MCF 10A (cell line): ENCODE measurements at regions not wholly inside any gene's neighbourhood (a gene's known extent, or its start where the extent isn't known, plus 50 kb on each side); places are given as distances from the start of the nearest gene placed in this dataset.

ENCODE experiments used
- BruUV-seq: library from RNA; stranded (reverse); fragments of 400-500 nt; replicated peaks from 2 replicates; lab custom pipeline; 2021; lab: Mats Ljungman, UMichigan
- CTCF ChIA-PET: fragments of 300-600 bp; sonication (Branson Sonifier 250); formaldehyde crosslinking; extraction: SDS; loops from one replicate; lab custom pipeline; 2021; ENCODE audit warnings: antibody characterized with exemption, inconsistent platforms; lab: Yijun Ruan, JAX
- POLR2A ChIA-PET: fragments of 300-600, 350-650 bp; sonication (Branson Sonifier 250); formaldehyde crosslinking; extraction: SDS; loops from one replicate; lab custom pipeline; 2020; ENCODE audit warnings: antibody characterized with exemption, inconsistent platforms; lab: Yijun Ruan, JAX
- DNase-seq: peaks from one replicate; pipeline ENCODE4 v3.0.0-alpha.2; 2018; ENCODE audit not compliant: unreplicated experiment
- H3K27ac Mint-ChIP-seq: one replicate; pipeline ENCODE4 v1.8.0; 2022; ENCODE audit warnings: mild to moderate bottlenecking, low read depth, mixed read lengths; ENCODE audit not compliant: unreplicated experiment
- H3K27me3 Mint-ChIP-seq: one replicate; pipeline ENCODE4 v1.8.0; 2022; ENCODE audit warnings: mixed read lengths; ENCODE audit not compliant: insufficient read depth, unreplicated experiment
- H3K36me3 Mint-ChIP-seq: one replicate; pipeline ENCODE4 v1.8.0; 2022; ENCODE audit warnings: mild to moderate bottlenecking, moderate library complexity, mixed read lengths; ENCODE audit not compliant: insufficient read depth, unreplicated experiment
- H3K4me1 Mint-ChIP-seq: one replicate; pipeline ENCODE4 v1.8.0; 2022; ENCODE audit warnings: mixed read lengths; ENCODE audit not compliant: insufficient read depth, unreplicated experiment
- H3K4me3 Mint-ChIP-seq: one replicate; pipeline ENCODE4 v1.8.0; 2022; ENCODE audit warnings: mild to moderate bottlenecking, moderate library complexity, mixed read lengths; ENCODE audit not compliant: unreplicated experiment
- H3K9me3 Mint-ChIP-seq: one replicate; pipeline ENCODE4 v1.8.0; 2022; ENCODE audit warnings: mixed read lengths; ENCODE audit not compliant: unreplicated experiment
- intact Hi-C: fragments of 100-400 bp; cut with micrococcal nuclease; formaldehyde crosslinking; loops from 2 replicates; pipeline ENCODE4 v1.14.1; 2022
- TF ChIP-seq, protein P1 (sequence below): fragments of 200-600 bp; IDR thresholded peaks from one replicate; pipeline ENCODE4 v1.8.0; 2022; ENCODE audit warnings: antibody characterized with exemption, mild to moderate bottlenecking; ENCODE audit not compliant: unreplicated experiment

DNA sequence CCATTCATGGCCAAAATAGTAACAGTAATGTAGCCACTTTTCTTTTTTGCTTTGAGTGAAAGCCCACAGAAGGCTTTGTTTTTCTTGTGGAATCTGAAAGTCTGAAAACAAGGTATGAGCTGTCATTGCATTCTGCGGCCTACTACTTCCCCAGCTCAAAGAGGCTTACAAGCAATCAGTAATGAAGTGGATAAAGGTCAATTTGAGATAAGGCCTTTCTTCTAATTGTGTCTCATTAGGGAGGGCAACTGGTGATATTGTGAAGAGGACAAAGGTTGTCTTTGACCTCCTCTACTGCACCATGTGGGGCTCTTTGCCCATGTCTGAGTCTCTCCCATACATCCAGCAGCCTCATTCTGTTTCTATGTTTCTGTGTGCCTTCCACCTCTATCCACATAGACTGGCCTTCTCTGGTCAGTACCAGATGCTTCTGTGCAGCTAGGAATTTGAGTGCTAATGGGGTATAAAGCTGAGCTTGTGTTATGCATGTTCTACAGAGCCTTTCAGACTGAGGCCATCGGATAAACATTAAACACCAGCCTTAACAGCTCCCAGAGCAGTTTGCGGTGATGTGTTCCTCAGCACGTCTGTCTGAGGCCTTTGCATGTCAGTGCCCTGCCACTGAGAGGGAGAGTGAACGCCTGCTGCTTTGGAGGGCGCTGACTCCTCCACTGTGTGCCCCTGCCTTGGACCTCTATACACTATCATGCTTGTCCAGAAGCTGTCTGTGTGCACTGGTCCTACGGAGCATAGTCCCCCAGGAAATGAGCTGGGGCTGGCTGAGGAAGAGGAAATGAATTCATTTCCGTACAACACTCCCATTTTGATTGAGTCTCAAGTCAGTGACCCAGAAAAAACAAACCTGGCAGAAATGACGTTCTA, 80.2 kb downstream of the SH2D1A start:
- TF ChIP-seq, protein P1, sequence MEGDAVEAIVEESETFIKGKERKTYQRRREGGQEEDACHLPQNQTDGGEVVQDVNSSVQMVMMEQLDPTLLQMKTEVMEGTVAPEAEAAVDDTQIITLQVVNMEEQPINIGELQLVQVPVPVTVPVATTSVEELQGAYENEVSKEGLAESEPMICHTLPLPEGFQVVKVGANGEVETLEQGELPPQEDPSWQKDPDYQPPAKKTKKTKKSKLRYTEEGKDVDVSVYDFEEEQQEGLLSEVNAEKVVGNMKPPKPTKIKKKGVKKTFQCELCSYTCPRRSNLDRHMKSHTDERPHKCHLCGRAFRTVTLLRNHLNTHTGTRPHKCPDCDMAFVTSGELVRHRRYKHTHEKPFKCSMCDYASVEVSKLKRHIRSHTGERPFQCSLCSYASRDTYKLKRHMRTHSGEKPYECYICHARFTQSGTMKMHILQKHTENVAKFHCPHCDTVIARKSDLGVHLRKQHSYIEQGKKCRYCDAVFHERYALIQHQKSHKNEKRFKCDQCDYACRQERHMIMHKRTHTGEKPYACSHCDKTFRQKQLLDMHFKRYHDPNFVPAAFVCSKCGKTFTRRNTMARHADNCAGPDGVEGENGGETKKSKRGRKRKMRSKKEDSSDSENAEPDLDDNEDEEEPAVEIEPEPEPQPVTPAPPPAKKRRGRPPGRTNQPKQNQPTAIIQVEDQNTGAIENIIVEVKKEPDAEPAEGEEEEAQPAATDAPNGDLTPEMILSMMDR = no peak
- POLR2A ChIA-PET = no interaction called here
- Mint-ChIP-seq H3K27me3 (no peaks in the 10 kb centered on the region), H3K36me3 (no peaks in the 10 kb centered on the region), H3K4me3 (no peak overlapping the region), H3K9me3 (no peaks in the 10 kb centered on the region), H3K27ac (no peak overlapping the region), H3K4me1 (no peaks in the 10 kb centered on the region)
- intact Hi-C loops = no loop called here
- BruUV-seq = no TSS peak
- DNase-seq = no peak
- CTCF ChIA-PET = interaction anchor here (0.6 to 1.9 kb wide), 4 partner anchors 9 to 1869 kb away, joined by 3 to 8 read pairs (median 5); no protein-coding TSS in a partner anchor

DNA sequence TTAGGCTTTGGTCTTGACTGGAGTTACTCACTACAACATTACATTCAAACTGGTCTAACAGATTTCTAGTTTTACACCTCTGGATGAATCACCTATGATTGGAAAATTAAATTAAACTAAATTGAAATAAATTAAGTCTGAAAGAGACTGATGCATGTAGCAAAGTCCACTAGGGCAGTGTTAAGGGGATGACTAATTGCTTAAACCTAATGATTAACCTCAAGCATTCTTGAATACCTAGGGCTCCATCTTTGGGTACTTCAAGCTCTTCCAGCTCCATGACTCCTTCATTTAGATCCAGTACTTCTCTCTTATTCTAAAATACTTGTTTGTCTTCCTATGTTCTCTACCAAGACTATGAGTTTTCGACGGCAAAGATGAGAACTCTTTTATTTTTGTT, 86.8 kb downstream of the SH2D1A start:
- no peak for DNase-seq
- no peaks in the 10 kb centered on the region for H3K36me3 Mint-ChIP-seq

DNA sequence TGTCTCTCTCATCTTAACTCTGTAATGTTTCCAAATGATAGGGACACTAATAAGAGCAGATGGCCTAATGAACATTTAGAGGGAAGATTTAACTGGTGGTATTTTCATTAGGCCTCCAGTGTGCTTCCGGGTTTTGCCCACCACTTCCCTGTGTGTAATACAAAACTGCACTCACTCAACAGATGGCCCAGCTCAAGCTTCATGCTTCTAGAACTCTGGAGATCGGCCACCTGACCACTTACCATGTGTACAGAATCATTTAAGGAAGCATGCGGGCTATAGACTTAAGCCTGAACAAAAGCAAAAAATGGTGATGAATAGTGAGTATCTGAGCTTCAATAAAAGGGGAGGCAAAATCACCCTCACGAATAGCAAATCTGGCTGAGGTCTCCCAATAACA, 89.3 kb downstream of the SH2D1A start:
- POLR2A ChIA-PET = interaction anchor here (0.6 kb wide), 1 partner anchor 585 kb away, joined by 3 read pairs; no protein-coding TSS in a partner anchor
- Mint-ChIP-seq H3K27me3 (no peaks in the 10 kb centered on the region), H3K27ac (no peak overlapping the region), H3K9me3 (no peaks in the 10 kb centered on the region), H3K36me3 (no peaks in the 10 kb centered on the region), H3K4me3 (no peak overlapping the region), H3K4me1 (no peaks in the 10 kb centered on the region)
- intact Hi-C loops = no loop called here
- TF ChIP-seq, protein P1 = no peak
- no TSS peak for BruUV-seq
- CTCF ChIA-PET = interaction anchor here (1.2 to 1.4 kb wide), 2 partner anchors 8 to 13 kb away, joined by 3 to 6 read pairs; no protein-coding TSS in a partner anchor
- no peak for DNase-seq

More for the DNA sequence above, 86.8 kb downstream of the SH2D1A start:
- Mint-ChIP-seq H3K9me3 (no peaks in the 10 kb centered on the region), H3K27me3 (no peaks in the 10 kb centered on the region), H3K4me1 (no peaks in the 10 kb centered on the region), H3K27ac (no peak overlapping the region), H3K4me3 (no peak overlapping the region)
- BruUV-seq = no TSS peak
- TF ChIP-seq, protein P1 = no peak
- intact Hi-C loops = no loop called here
- POLR2A ChIA-PET = interaction anchor here (0.5 kb wide), 1 partner anchor 230 kb away, joined by 4 read pairs; no protein-coding TSS in a partner anchor
- CTCF ChIA-PET = no interaction called here

DNA sequence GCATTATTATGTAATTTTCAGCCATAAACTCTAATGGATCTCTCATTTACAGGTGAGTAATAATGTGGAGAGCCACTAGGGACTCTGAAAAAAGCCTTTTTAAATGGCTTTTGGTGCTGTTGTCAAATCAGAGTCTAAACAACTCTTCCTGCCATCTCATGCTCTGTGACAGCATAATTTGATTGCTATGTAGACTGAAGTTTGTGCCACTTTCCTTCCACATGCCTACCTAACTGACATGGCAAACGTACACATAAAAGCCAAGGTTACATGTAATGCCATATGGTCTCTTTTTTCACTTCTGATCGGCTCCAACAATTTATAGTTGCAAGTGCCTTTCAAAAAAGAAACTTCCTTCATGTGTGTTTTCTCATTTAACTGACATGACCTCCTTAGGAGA, 94.3 kb downstream of the SH2D1A start:
- intact Hi-C loops = no loop called here
- no TSS peak for BruUV-seq
- CTCF ChIA-PET = no interaction called here

More for the DNA sequence above, 94.3 kb downstream of the SH2D1A start:
- no peak overlapping the region for H3K27ac Mint-ChIP-seq
- no peaks in the 10 kb centered on the region for H3K4me1 Mint-ChIP-seq
- no peak for DNase-seq
- POLR2A ChIA-PET = no interaction called here
- no peaks in the 10 kb centered on the region for H3K9me3 Mint-ChIP-seq
- no peaks in the 10 kb centered on the region for H3K27me3 Mint-ChIP-seq
- no peaks in the 10 kb centered on the region for H3K36me3 Mint-ChIP-seq
- no peak overlapping the region for H3K4me3 Mint-ChIP-seq
- TF ChIP-seq, protein P1 = no peak
